HCT116 (cell line): ENCODE measurements at regions not wholly inside any gene's neighbourhood (a gene's known extent, or its start where the extent isn't known, plus 50 kb on each side); places are given as distances from the start of the nearest gene placed in this dataset.

Experiments
- ATAC-seq: fragments of 200-7000 bp; cut with Tn5 transposase; 2 replicates; pipeline ENCODE4 v1.9.1; 2020; ENCODE audit warnings: mild to moderate bottlenecking, moderate library complexity
- BruUV-seq: library from RNA; stranded (reverse); fragments of 400-500 nt; replicated peaks from 2 replicates; lab custom pipeline; 2021; lab: Mats Ljungman, UMichigan
- CTCF ChIA-PET: fragments of 300-600 bp; sonication (Branson Sonifier 250); formaldehyde crosslinking; loops from one replicate; lab custom pipeline; 2021; ENCODE audit warnings: antibody characterized with exemption; lab: Charles Lee
- POLR2A ChIA-PET: fragments of 300-600, 350-600 bp; sonication (Branson Sonifier 250); formaldehyde crosslinking; loops from one replicate; lab custom pipeline; 2021; ENCODE audit warnings: antibody characterized with exemption; lab: Charles Lee
- RAD21 ChIA-PET, 2 experiments: fragments of 300-600 bp; sonication (Branson Sonifier 250); formaldehyde crosslinking; loops; one replicate each; lab custom pipeline; 2023; ENCODE audit warnings: low total read pairs in 2 of 2; ENCODE audit not compliant: uncharacterized antibody in 2 of 2, unreplicated experiment in 2 of 2, low non-redundant PET in 1 of 2; lab: Charles Lee
- DNase-seq: peaks from one replicate; pipeline ENCODE4 v3.0.0-alpha.2; 2010; ENCODE audit warnings: low read depth, low spot score
- H2AFZ ChIP-seq: fragments of 200-600 bp; shearing (Covaris generic), sonication (generic); 2 replicates; pipeline ENCODE4 v1.6.1; 2017; ENCODE audit warnings: low read depth, mixed run types, mixed read lengths, antibody characterized with exemption, low read length; ENCODE audit not compliant: poor library complexity, severe bottlenecking
- H3K27ac ChIP-seq: 2 replicates; pipeline ENCODE4 v1.5.1; 2012; ENCODE audit warnings: low read depth, low read length
- H3K27me3 ChIP-seq: fragments of 200-600 bp; sonication (generic); 2 replicates; pipeline ENCODE4 v1.6.1; 2016; ENCODE audit warnings: mixed run types, low read length, mixed read lengths; ENCODE audit not compliant: insufficient read depth
- H3K36me3 ChIP-seq, 2 experiments: fragments of 200-500 bp in 1 of 2; fragments of 200-600 bp in 1 of 2; sonication (Bioruptor generic) in 1 of 2; sonication (generic) in 1 of 2; 2 replicates each; pipeline versions ENCODE4 v1.5.1 to v1.6.1; 2014 to 2016; ENCODE audit warnings: low read length in 2 of 2, inconsistent platforms in 1 of 2, mixed read lengths in 1 of 2, mixed run types in 1 of 2; ENCODE audit not compliant: insufficient read depth in 2 of 2, control insufficient read depth in 1 of 2
- H3K4me1 ChIP-seq, 2 experiments: fragments of 200-600 bp in 1 of 2; sonication (generic) in 1 of 2; 2 replicates each; pipeline versions ENCODE4 v1.5.1 to v1.6.1; 2012 to 2017; ENCODE audit warnings: low read length in 2 of 2, inconsistent platforms in 1 of 2, mild to moderate bottlenecking in 1 of 2, mixed read lengths in 1 of 2, mixed run types in 1 of 2, moderate library complexity in 1 of 2; ENCODE audit not compliant: insufficient read depth in 2 of 2, control insufficient read depth in 1 of 2
- H3K4me2 ChIP-seq: fragments of 200-600 bp; sonication (generic); 2 replicates; pipeline ENCODE4 v1.6.1; 2017; ENCODE audit warnings: mixed run types, low read length, mixed read lengths
- H3K4me3 ChIP-seq, 2 experiments: fragments of 200-600 bp in 1 of 2; sonication (generic) in 1 of 2; replicated peaks in 1 of 2; 2 replicates each; pipeline ENCODE4 v1.5.1; 2011 to 2016; ENCODE audit warnings: low read length in 2 of 2, control low read depth in 1 of 2, low read depth in 1 of 2, mild to moderate bottlenecking in 1 of 2, mixed read lengths in 1 of 2, mixed run types in 1 of 2
- H3K79me2 ChIP-seq: fragments of 200-600 bp; sonication (generic); 2 replicates; pipeline ENCODE4 v1.6.1; 2017; ENCODE audit warnings: mild to moderate bottlenecking, mixed run types, low read length, moderate library complexity, mixed read lengths; ENCODE audit not compliant: insufficient read depth
- H3K9ac ChIP-seq: fragments of 200-600 bp; sonication (generic); 2 replicates; pipeline ENCODE4 v1.6.1; 2016; ENCODE audit warnings: low read length, mixed read lengths
- H3K9me2 ChIP-seq: fragments of 200-600 bp; sonication (generic), shearing (Covaris generic); 2 replicates; pipeline ENCODE4 v1.6.1; 2017; ENCODE audit warnings: mixed run types, mild to moderate bottlenecking, moderate library complexity; ENCODE audit not compliant: insufficient read depth
- H3K9me3 ChIP-seq, 2 experiments: fragments of 200-500 bp in 1 of 2; fragments of 200-600 bp in 1 of 2; sonication (Bioruptor generic) in 1 of 2; sonication (generic) in 1 of 2; 2 replicates each; pipeline ENCODE4 v1.6.1; 2014 to 2017; ENCODE audit warnings: low read length in 2 of 2, mixed read lengths in 2 of 2, inconsistent platforms in 1 of 2, low read depth in 1 of 2, mild to moderate bottlenecking in 1 of 2, mixed run types in 1 of 2, moderate library complexity in 1 of 2; ENCODE audit not compliant: control insufficient read depth in 1 of 2, insufficient read depth in 1 of 2
- H4K20me1 ChIP-seq: fragments of 200-600 bp; sonication (generic), shearing (Covaris generic); 2 replicates; pipeline ENCODE4 v1.6.1; 2017; ENCODE audit warnings: mixed run types, mild to moderate bottlenecking, moderate library complexity; ENCODE audit not compliant: insufficient read depth
- CEBPB ChIP-seq: IDR thresholded peaks from 2 replicates; pipeline ENCODE4 v1.6.1; 2012; ENCODE audit warnings: low read depth
- CTCF ChIP-seq, 3 experiments: fragments of 200-600 bp in 1 of 3; sonication (generic) in 1 of 3; IDR thresholded peaks in 2 of 3; conservative IDR thresholded peaks in 1 of 3; 2 replicates each; pipeline ENCODE4 v1.5.1; 2012 to 2017; ENCODE audit warnings: low read depth in 2 of 3, low read length in 2 of 3, antibody characterized with exemption in 1 of 3, borderline replicate concordance in 1 of 3, control low read depth in 1 of 3, mild to moderate bottlenecking in 1 of 3, mixed read lengths in 1 of 3, mixed run types in 1 of 3, moderate library complexity in 1 of 3; ENCODE audit not compliant: insufficient read depth in 1 of 3
- EGR1 ChIP-seq: IDR thresholded peaks from 2 replicates; pipeline ENCODE4 v1.6.1; 2012; ENCODE audit warnings: low read depth
- ELF1 ChIP-seq: IDR thresholded peaks from 2 replicates; pipeline ENCODE4 v1.6.1; 2012; ENCODE audit warnings: low read depth, borderline replicate concordance
- EZH2 ChIP-seq: fragments of 200-600 bp; sonication (generic); IDR thresholded peaks from 2 replicates; pipeline ENCODE4 v1.6.1; 2017; ENCODE audit warnings: antibody characterized with exemption, mixed run types
- FOSL1 ChIP-seq: IDR thresholded peaks from 2 replicates; pipeline ENCODE4 v1.6.1; 2012; ENCODE audit warnings: low read depth
- JUND ChIP-seq: IDR thresholded peaks from 2 replicates; pipeline ENCODE4 v1.6.1; 2012
- MAX ChIP-seq: IDR thresholded peaks from 2 replicates; pipeline ENCODE4 v1.6.1; 2012
- POLR2AphosphoS5 ChIP-seq: IDR thresholded peaks from 2 replicates; pipeline ENCODE4 v1.6.1; 2011; ENCODE audit warnings: mild to moderate bottlenecking, low read depth, low read length, moderate library complexity
- RAD21 ChIP-seq: IDR thresholded peaks from 2 replicates; pipeline ENCODE4 v1.6.1; 2012; ENCODE audit warnings: low read depth, mild to moderate bottlenecking
- SIN3A ChIP-seq: IDR thresholded peaks from 2 replicates; pipeline ENCODE4 v1.6.1; 2012; ENCODE audit warnings: low read depth
- SRF ChIP-seq: IDR thresholded peaks from 2 replicates; pipeline ENCODE4 v1.6.1; 2012; ENCODE audit warnings: low read depth
- TCF7L2 ChIP-seq: IDR thresholded peaks from 2 replicates; pipeline ENCODE4 v1.7.0; 2011; ENCODE audit warnings: borderline replicate concordance, inconsistent platforms; ENCODE audit not compliant: insufficient read depth, insufficient read length; ENCODE audit errors: extremely low read depth
- YY1 ChIP-seq: IDR thresholded peaks from 2 replicates; pipeline ENCODE4 v1.6.1; 2011; ENCODE audit warnings: low read length, low read depth, moderate library complexity, mild to moderate bottlenecking; ENCODE audit not compliant: insufficient replicate concordance; ENCODE audit errors: extremely low read depth
- ZFX ChIP-seq: fragments of 450-650 bp; IDR thresholded peaks from 2 replicates; pipeline ENCODE4 v1.6.1; 2017
- ZNF274 ChIP-seq: fragments of 200-500 bp; sonication (Bioruptor generic); IDR thresholded peaks from 2 replicates; pipeline ENCODE4 v1.6.1; 2014; ENCODE audit warnings: mild to moderate bottlenecking, low read depth, low read length, inconsistent platforms
- intact Hi-C: fragments of 100-400 bp; cut with micrococcal nuclease; formaldehyde crosslinking; loops from 2 replicates; pipeline ENCODE4 v1.10.0; 2022
- TF ChIP-seq, protein P1 (sequence below): IDR thresholded peaks from 2 replicates; pipeline ENCODE4 v1.6.1; 2011; ENCODE audit warnings: mild to moderate bottlenecking, low read length, moderate library complexity; ENCODE audit not compliant: insufficient replicate concordance; ENCODE audit errors: extremely low read depth
- TF ChIP-seq, protein P2 (sequence below): IDR thresholded peaks from 2 replicates; pipeline ENCODE4 v1.6.1; 2012; ENCODE audit warnings: low read depth

DNA sequence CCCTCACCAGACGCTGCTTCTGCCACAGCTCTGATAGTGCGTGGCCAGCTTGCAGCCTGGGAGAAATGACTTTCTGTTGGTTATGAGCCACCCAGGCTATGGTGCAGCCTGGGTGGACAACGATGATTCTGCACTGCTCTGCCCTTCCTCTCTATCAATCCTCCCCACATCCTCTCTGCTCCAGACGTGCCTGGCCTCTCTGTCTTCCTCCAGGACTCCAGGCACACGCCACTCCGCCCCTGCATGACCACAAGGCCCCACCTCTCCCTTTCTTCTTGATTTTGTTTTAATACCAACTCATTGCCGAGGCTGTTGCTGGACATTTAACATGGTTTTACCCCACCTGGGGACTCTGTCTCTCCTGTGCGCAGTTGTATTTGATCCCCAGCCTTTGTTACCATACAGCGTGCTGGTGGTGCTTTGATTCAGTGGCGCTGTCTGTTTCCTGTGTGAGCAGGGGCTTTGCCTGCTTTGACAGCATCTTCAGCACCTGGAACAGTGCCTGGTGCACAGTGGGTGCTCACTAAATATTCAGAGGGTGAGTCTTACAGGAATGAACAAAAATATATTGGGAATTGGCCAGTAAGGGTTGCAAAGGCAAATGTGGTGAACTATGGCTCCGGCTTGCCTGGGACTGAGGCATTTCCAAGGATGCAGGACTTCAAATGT lies 280.9 kb downstream of the CDH26 start (continued):
- TF ChIP-seq POLR2AphosphoS5 (no peak), SIN3A (no peak), CEBPB (no peak), ZFX (no peak), ELF1 (no peak), JUND (no peak)

- Histone ChIP-seq H3K4me1 (no peaks in the 10 kb centered on the region), H3K9me3 (no peaks in the 10 kb centered on the region), H3K36me3 (no peaks in the 10 kb centered on the region), H3K27me3 (0 out of 2 replicates have a peak, but pooled peaks cover 4% of the 10 kb centered on the region), H3K79me2 (no peaks in the 10 kb centered on the region), H3K9me2 (no peaks in the 10 kb centered on the region), H3K4me2 (no peak overlapping the region), H4K20me1 (no peaks in the 10 kb centered on the region), H3K4me3 (no peak overlapping the region), H3K27ac (no peak overlapping the region), H2AFZ (no peak overlapping the region), H3K9ac (no peak overlapping the region)
- ATAC-seq (no peak), DNase-seq (no peak)
- intact Hi-C loops: no loop called here
- ChIA-PET POLR2A (no interaction called here), RAD21 (no interaction called here), CTCF (no interaction called here)
- BruUV-seq: no TSS peak
- TF ChIP-seq ELF1 (no peak), SIN3A (no peak), YY1 (no peak), CTCF (IDR thresholded peaks at IDR 0.05 in 2 of 3, conservative IDR thresholded peaks at IDR 0.05 in 1 of 3; ENCODE audit: borderline replicate concordance in 1 of 3, insufficient read depth in 1 of 3, low read depth in 2 of 3, low read length in 2 of 3) (no peak), RAD21 (no peak), SRF (no peak), EZH2 (no peak), ZFX (no peak), FOSL1 (no peak), MAX (no peak), TCF7L2 (no peak), EGR1 (no peak), CEBPB (no peak), ZNF274 (no peak), JUND (no peak)
- TF ChIP-seq, protein P1, sequence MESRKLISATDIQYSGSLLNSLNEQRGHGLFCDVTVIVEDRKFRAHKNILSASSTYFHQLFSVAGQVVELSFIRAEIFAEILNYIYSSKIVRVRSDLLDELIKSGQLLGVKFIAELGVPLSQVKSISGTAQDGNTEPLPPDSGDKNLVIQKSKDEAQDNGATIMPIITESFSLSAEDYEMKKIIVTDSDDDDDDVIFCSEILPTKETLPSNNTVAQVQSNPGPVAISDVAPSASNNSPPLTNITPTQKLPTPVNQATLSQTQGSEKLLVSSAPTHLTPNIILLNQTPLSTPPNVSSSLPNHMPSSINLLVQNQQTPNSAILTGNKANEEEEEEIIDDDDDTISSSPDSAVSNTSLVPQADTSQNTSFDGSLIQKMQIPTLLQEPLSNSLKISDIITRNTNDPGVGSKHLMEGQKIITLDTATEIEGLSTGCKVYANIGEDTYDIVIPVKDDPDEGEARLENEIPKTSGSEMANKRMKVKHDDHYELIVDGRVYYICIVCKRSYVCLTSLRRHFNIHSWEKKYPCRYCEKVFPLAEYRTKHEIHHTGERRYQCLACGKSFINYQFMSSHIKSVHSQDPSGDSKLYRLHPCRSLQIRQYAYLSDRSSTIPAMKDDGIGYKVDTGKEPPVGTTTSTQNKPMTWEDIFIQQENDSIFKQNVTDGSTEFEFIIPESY: no peak
- TF ChIP-seq, protein P2, sequence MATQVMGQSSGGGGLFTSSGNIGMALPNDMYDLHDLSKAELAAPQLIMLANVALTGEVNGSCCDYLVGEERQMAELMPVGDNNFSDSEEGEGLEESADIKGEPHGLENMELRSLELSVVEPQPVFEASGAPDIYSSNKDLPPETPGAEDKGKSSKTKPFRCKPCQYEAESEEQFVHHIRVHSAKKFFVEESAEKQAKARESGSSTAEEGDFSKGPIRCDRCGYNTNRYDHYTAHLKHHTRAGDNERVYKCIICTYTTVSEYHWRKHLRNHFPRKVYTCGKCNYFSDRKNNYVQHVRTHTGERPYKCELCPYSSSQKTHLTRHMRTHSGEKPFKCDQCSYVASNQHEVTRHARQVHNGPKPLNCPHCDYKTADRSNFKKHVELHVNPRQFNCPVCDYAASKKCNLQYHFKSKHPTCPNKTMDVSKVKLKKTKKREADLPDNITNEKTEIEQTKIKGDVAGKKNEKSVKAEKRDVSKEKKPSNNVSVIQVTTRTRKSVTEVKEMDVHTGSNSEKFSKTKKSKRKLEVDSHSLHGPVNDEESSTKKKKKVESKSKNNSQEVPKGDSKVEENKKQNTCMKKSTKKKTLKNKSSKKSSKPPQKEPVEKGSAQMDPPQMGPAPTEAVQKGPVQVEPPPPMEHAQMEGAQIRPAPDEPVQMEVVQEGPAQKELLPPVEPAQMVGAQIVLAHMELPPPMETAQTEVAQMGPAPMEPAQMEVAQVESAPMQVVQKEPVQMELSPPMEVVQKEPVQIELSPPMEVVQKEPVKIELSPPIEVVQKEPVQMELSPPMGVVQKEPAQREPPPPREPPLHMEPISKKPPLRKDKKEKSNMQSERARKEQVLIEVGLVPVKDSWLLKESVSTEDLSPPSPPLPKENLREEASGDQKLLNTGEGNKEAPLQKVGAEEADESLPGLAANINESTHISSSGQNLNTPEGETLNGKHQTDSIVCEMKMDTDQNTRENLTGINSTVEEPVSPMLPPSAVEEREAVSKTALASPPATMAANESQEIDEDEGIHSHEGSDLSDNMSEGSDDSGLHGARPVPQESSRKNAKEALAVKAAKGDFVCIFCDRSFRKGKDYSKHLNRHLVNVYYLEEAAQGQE: no peak
These were observed 281.7 kb downstream of the CDH26 start for GRCh38 chr20:60239956-60240355.
